Activated B cell treated with CpG ODN at 0.5 μM for 24 hours (primary cell): ENCODE measurements at regions not wholly inside any gene's neighbourhood (a gene's known extent, or its start where the extent isn't known, plus 50 kb on each side); places are given as distances from the start of the nearest gene placed in this dataset.

Experiments
- ATAC-seq: fragments of 200-7000 bp; cut with Tn5 transposase; one replicate; pipeline ENCODE4 v1.10.0; 2021; ENCODE audit warnings: low read depth, mild to moderate bottlenecking, moderate library complexity
- CTCF ChIA-PET: fragments of 350-600 bp; sonication (Branson Sonifier 250); formaldehyde crosslinking; loops from one replicate; lab custom pipeline; 2021; ENCODE audit warnings: antibody characterized with exemption; lab: Charles Lee
- POLR2A ChIA-PET: fragments of 350-600 bp; sonication (Branson Sonifier 250); formaldehyde crosslinking; loops from one replicate; lab custom pipeline; 2021; ENCODE audit warnings: antibody characterized with exemption; lab: Charles Lee
- DNase-seq: peaks from one replicate; pipeline ENCODE4 v3.0.0; 2022
- H3K27ac Mint-ChIP-seq: one replicate; pipeline ENCODE4 v1.8.0; 2020; ENCODE audit warnings: mixed read lengths
- H3K27me3 Mint-ChIP-seq: one replicate; pipeline ENCODE4 v1.8.0; 2021; ENCODE audit warnings: mixed read lengths
- H3K36me3 Mint-ChIP-seq: one replicate; pipeline ENCODE4 v1.8.0; 2021; ENCODE audit warnings: low read depth, mixed read lengths
- H3K4me1 Mint-ChIP-seq: one replicate; pipeline ENCODE4 v1.8.0; 2021; ENCODE audit warnings: mixed read lengths
- H3K4me3 Mint-ChIP-seq: one replicate; pipeline ENCODE4 v1.8.0; 2020; ENCODE audit warnings: mild to moderate bottlenecking, mixed read lengths
- H3K9me3 Mint-ChIP-seq: one replicate; pipeline ENCODE4 v1.8.0; 2020; ENCODE audit warnings: mixed read lengths
- CTCF ChIP-seq: fragments of 200-600 bp; IDR thresholded peaks from one replicate; pipeline ENCODE4 v1.8.0; 2022; ENCODE audit warnings: antibody characterized with exemption, mild to moderate bottlenecking
- intact Hi-C: fragments of 100-400 bp; cut with micrococcal nuclease; formaldehyde crosslinking; loops from one replicate; pipeline ENCODE4 v1.15.1; 2024

GRCh38 chr3:6264036-6264435 lies 596.9 kb upstream of the GRM7 start:
- TF ChIP-seq CTCF: no peak
- Mint-ChIP-seq H3K4me3 (no peak overlapping the region), H3K36me3 (no peaks in the 10 kb centered on the region), H3K4me1 (peaks cover 1% of the 10 kb centered on the region), H3K9me3 (no peaks in the 10 kb centered on the region), H3K27ac (no peak overlapping the region), H3K27me3 (no peaks in the 10 kb centered on the region)
- intact Hi-C loops: no loop called here
- POLR2A ChIA-PET: no interaction called here
- CTCF ChIA-PET: no interaction called here
- DNase-seq: no peak
- ATAC-seq: no peak

- Mint-ChIP-seq H3K27me3 (no peaks in the 10 kb centered on the region), H3K36me3 (no peaks in the 10 kb centered on the region), H3K9me3 (no peaks in the 10 kb centered on the region), H3K4me3 (no peak overlapping the region), H3K4me1 (peaks cover 1% of the 10 kb centered on the region), H3K27ac (no peak overlapping the region)
- TF ChIP-seq CTCF: no peak
- ChIA-PET CTCF (no interaction called here), POLR2A (no interaction called here)
- intact Hi-C loops: no loop called here
- DNase-seq: no peak
- no peak for ATAC-seq
Measured at GRCh38 chr3:6264906-6265305, 596.0 kb upstream of the GRM7 start.

- Mint-ChIP-seq H3K9me3 (no peaks in the 10 kb centered on the region), H3K4me3 (no peak overlapping the region), H3K36me3 (no peaks in the 10 kb centered on the region), H3K27me3 (no peaks in the 10 kb centered on the region), H3K4me1 (peaks cover 1% of the 10 kb centered on the region), H3K27ac (no peak overlapping the region)
- intact Hi-C loops: no loop called here
- POLR2A ChIA-PET: no interaction called here
- no peak for TF ChIP-seq CTCF
- DNase-seq: no peak
- ATAC-seq: no peak
- CTCF ChIA-PET: no interaction called here
Measured at GRCh38 chr3:6266135-6266534, 594.8 kb upstream of the GRM7 start.

DNA sequence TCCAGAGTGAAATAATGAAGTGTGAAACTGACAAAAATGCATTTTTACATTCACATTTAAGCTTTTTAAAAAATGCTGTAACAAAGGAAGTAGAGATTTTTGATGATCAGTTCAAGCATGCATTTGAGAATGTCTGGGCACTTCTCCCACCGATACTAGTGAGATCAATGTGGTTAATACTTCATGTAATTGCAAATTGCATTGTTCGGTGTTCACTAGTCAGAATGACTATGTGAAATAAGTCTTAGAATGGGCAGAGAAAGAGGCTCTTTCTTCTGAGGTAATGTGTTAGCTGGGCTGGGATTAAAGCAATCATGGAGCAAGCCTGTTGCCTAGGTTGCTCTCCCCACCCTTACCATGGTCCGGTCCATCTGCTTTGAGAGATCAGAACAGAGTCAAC lies 587.0 kb upstream of the GRM7 start:
- Mint-ChIP-seq H3K36me3 (no peaks in the 10 kb centered on the region), H3K27ac (no peak overlapping the region), H3K27me3 (peaks cover 3% of the 10 kb centered on the region), H3K9me3 (no peaks in the 10 kb centered on the region), H3K4me3 (no peak overlapping the region), H3K4me1 (no peaks in the 10 kb centered on the region)
- intact Hi-C loops: no loop called here
- no peak for TF ChIP-seq CTCF
- POLR2A ChIA-PET: interaction anchor here (0.6 kb wide), 1 partner anchor 1189 kb away, joined by 6 read pairs; no protein-coding TSS in a partner anchor
- DNase-seq: no peak
- ATAC-seq: no peak
- CTCF ChIA-PET: no interaction called here

DNA sequence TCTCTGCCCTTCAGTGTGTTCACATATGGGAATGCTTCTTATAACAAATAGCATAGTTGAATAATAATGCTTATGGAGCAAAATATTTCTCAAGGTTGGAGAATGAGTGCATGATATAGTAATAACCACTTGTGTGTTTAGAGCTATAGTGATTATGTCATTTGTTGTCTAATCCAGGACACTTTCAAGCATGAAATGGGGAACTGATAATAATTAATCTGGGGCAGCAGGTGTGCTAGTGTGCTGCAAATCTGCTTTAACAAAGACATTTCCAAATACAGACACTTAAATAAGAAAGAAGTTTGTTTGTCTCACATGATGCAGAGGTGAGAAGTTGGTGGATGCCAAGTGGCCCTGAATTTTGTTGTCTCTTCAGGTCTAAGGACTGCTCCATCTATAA lies 579.3 kb upstream of the GRM7 start:
- peak overlapping the region; percentile 10 for H3K27ac Mint-ChIP-seq
- POLR2A ChIA-PET: no interaction called here
- intact Hi-C loops: no loop called here
- no peaks in the 10 kb centered on the region for H3K27me3 Mint-ChIP-seq
- TF ChIP-seq CTCF: no peak
- ATAC-seq: peak; percentile 28
- H3K36me3 Mint-ChIP-seq: no peaks in the 10 kb centered on the region
- peak overlapping the region; percentile 1 for H3K4me3 Mint-ChIP-seq
- no peaks in the 10 kb centered on the region for H3K9me3 Mint-ChIP-seq
- CTCF ChIA-PET: no interaction called here
- DNase-seq: no peak
- H3K4me1 Mint-ChIP-seq: peaks cover 35% of the 10 kb centered on the region
